ENCODE measurements at regions not wholly inside any gene's neighbourhood (a gene's known extent, or its start where the extent isn't known, plus 50 kb on each side); places are given as distances from the start of the nearest gene placed in this dataset.

- H3K27ac ChIP-seq (replicated peaks in 1 of 4): no peak overlapping the region
- intact Hi-C loops (cut with DNase I): no loop called here
- DNase-seq (ENCODE audit: extremely low spot score): peak; percentile 89
- TF ChIP-seq EP300 (IDR thresholded peaks at IDR 0.05): no peak
- no peak for TF ChIP-seq CTCF (IDR thresholded peaks at IDR 0.05)
- no peak for TF ChIP-seq POLR2A (IDR thresholded peaks at IDR 0.05; ENCODE audit: low read depth)
- TF ChIP-seq POLR2AphosphoS5 (IDR thresholded peaks at IDR 0.05): no peak
- no peaks in the 10 kb centered on the region for H3K9me3 ChIP-seq
- no peaks in the 10 kb centered on the region for H3K4me1 ChIP-seq
- no peak overlapping the region for H3K4me3 ChIP-seq
- 87% methylated on average over 4 of the region's 4 CpGs for WGBS
- no peaks in the 10 kb centered on the region for H3K36me3 ChIP-seq
- H3K27me3 ChIP-seq: no peaks in the 10 kb centered on the region
These were observed 360.1 kb upstream of the CDH11 start for GRCh38 chr16:65481956-65482355.

DNA sequence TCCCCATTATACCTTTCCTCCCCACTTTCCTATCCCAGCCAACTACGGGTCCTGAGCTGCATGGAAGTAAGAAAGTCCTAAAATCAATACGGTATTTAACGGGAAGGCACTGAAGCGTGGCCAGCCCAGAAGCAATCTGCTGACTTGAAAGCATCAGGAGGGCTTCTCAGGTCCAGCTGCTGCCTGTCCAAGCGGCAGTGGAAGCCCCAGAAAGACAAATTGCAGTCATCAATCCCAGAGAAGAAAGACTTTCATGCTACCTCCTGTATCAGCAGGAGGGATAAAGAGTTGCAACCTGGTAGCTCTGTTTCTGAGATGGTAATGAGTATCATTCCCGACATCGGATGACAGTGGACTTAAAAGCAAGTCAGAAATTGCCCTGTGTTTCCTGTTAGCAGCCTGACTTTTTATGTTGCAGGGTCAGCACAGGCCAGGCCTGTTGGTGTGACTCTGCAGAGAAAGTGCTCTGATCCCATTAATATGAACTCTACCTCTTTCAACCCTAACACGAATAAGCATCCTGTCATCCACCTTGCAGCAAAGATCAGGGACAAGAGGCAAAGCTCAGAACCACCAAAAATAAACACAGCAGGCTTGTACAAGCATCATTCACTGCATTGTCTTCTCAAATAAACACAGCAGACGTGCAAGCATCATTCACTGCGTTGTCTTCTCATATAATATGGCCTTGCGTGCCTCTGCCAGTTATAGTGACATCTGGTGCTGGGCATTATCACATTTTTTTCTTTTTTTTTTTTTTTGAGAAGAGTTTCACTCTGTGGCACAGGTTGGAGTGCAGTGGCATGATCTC lies 358.6 kb upstream of the CDH11 start:
- no peaks in the 10 kb centered on the region for H3K9me3 ChIP-seq
- intact Hi-C loops (cut with DNase I): no loop called here
- H3K27ac ChIP-seq (replicated peaks in 1 of 4): no peak overlapping the region
- H3K4me1 ChIP-seq: no peaks in the 10 kb centered on the region
- 75% methylated on average over 11 of the region's 11 CpGs for WGBS
- no peak overlapping the region for H3K4me3 ChIP-seq
- H3K27me3 ChIP-seq: no peaks in the 10 kb centered on the region
- H3K36me3 ChIP-seq: no peaks in the 10 kb centered on the region
- TF ChIP-seq POLR2A (IDR thresholded peaks at IDR 0.05; ENCODE audit: low read depth): no peak
- no peak for TF ChIP-seq POLR2AphosphoS5 (IDR thresholded peaks at IDR 0.05)
- TF ChIP-seq CTCF (IDR thresholded peaks at IDR 0.05): no peak
- TF ChIP-seq EP300 (IDR thresholded peaks at IDR 0.05): no peak
- DNase-seq (ENCODE audit: extremely low spot score): peak; percentile 87

- Histone ChIP-seq H3K9me3 (no peaks in the 10 kb centered on the region), H3K4me1 (no peaks in the 10 kb centered on the region), H3K36me3 (no peaks in the 10 kb centered on the region), H3K27ac (replicated peaks in 1 of 4) (no peak overlapping the region), H3K4me3 (no peak overlapping the region), H3K27me3 (no peaks in the 10 kb centered on the region)
- WGBS: 85% methylated on average over 5 of the region's 5 CpGs
- DNase-seq (ENCODE audit: extremely low spot score): peak; percentile 64
- intact Hi-C loops (cut with DNase I): no loop called here
- no peak for TF ChIP-seq CTCF (IDR thresholded peaks at IDR 0.05)
- TF ChIP-seq POLR2A (IDR thresholded peaks at IDR 0.05; ENCODE audit: low read depth): no peak
- TF ChIP-seq POLR2AphosphoS5 (IDR thresholded peaks at IDR 0.05): no peak
- TF ChIP-seq EP300 (IDR thresholded peaks at IDR 0.05): no peak
These were observed 354.6 kb upstream of the CDH11 start for GRCh38 chr16:65476448-65476955.

DNA sequence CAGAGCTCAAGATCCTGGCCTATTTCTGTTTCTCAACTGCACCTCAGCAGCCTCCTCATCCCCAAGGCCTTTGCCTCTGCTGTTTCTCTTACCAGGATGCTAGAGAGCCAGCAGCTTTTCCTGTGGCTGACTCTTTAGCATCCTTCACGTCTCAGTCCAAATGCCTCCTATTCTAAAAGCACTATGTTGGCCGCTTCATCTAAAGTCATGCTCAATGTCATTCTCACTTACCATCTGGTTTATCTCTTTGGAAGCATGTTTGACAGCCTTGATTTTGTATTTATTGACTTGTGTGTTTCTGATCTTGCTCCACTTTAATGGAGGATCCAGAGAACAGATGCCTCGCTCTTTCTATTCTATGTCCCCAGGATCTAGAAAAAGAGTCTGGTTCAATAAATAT lies 351.8 kb upstream of the CDH11 start:
- no peaks in the 10 kb centered on the region for H3K36me3 ChIP-seq
- H3K4me1 ChIP-seq: no peaks in the 10 kb centered on the region
- H3K9me3 ChIP-seq: no peaks in the 10 kb centered on the region
- DNase-seq (ENCODE audit: extremely low spot score): peak; percentile 66
- intact Hi-C loops (cut with DNase I): no loop called here
- 89% methylated on average over 3 of the region's 3 CpGs for WGBS
- TF ChIP-seq POLR2A (IDR thresholded peaks at IDR 0.05; ENCODE audit: low read depth) (no peak), EP300 (IDR thresholded peaks at IDR 0.05) (no peak), POLR2AphosphoS5 (IDR thresholded peaks at IDR 0.05) (no peak), CTCF (IDR thresholded peaks at IDR 0.05) (no peak)
- H3K27ac ChIP-seq (replicated peaks in 1 of 4): no peak overlapping the region
- no peak overlapping the region for H3K4me3 ChIP-seq
- no peaks in the 10 kb centered on the region for H3K27me3 ChIP-seq
